ENCODE measurements at regions not wholly inside any gene's neighbourhood (a gene's known extent, or its start where the extent isn't known, plus 50 kb on each side); places are given as distances from the start of the nearest gene placed in this dataset.
"Not testable (repeated sequence)": the region's sequence is repeated elsewhere in the genome, so short reads cannot be mapped to it uniquely, and the experiment has no call there.

DNA sequence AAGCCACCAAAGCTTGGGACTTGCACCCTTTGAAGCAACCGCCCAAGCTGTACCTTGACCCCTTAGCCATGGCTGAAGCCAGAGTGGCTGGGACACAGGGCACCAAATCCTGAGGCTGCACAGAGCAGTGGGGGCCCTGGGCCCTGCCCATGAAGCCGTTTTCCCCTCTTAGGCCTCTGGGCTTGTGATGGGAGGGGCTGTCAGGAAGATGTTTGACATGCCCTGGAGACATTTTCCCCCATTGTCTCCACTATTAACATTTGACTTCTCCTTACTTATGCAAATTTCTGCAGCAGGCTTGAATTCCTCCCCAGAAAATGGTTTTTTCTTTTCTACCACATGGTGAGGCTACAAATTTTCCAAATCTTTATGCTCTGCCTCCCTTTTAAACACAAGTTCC, 522.2 kb downstream of the EDEM1 start:
- DNase-seq = no peak

DNA sequence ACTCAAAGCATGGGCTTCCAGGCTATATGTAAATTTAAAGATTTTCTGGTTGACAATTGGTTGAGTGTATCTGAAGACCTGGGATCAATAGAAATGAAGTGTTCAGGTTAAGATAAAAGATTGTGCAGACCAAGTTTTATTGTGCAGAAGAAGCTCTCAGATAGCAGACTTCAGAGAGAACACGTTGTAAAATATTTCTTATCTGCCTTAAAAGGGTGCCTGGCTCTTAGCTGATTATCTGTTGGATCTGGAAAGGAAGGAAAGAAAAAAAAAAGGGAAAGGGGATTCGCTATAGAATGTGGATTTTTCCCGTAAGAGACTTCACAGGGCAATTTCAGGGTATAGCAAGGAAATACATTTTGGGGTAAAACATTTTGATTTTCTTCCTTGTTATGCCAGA, 523.2 kb downstream of the EDEM1 start:
- DNase-seq = peak; percentile 5

DNA sequence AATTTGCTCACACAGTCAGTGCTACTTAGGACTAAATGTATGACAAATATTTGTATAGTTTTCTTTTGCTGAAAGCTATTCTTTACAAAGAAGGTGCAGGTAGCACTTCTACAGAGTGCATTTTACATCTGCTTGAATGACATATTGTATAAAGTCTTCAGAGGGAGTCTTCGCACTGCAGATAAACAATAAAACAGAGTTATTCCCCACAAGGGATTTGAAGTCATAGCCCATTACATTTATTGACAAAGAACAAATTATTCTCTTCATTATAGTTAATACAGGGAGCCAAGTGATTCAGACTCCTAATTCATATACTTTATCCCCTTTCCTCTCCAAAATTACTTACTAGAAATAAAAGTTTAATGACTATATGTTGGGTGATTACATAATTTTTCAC, 529.7 kb downstream of the EDEM1 start:
- DNase-seq = no peak

DNA sequence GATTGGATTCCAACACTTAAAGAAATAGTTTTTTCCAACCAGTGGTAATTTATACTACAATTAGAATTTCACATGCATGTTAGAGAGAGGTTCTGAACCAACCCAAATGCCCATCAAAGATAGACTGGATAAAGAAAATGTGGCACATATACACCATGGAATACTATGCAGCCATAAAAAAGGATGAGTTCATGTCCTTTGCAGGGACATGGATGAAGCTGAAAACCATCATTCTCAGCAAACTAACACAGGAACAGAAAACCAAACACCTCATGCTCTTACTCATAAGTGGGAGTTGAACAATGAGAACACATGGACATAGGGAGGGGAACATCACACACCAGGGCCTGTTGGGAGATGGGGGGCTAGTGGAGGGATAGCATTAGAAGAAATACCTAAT, 532.2 kb downstream of the EDEM1 start:
- not testable (repeated sequence) for DNase-seq

DNA sequence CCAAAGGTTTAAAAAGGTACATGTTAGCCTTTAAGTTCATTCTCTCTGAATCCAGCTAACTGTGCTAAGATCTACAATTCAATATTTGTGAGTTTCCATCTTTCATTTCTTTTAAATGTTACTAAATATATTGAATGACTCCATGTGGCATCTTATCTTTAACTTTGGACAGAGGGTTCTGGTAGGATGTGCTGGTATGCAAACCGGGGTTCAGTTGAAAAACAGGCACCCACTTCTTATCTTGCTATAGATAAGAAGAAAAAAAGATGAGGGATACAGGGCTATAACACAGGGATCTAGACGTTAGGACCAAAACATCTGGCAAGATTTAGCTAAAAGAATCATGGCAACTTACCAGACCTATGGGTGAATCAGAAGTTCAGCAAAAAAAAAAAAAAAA, 538.3 kb downstream of the EDEM1 start:
- DNase-seq = no peak

DNA sequence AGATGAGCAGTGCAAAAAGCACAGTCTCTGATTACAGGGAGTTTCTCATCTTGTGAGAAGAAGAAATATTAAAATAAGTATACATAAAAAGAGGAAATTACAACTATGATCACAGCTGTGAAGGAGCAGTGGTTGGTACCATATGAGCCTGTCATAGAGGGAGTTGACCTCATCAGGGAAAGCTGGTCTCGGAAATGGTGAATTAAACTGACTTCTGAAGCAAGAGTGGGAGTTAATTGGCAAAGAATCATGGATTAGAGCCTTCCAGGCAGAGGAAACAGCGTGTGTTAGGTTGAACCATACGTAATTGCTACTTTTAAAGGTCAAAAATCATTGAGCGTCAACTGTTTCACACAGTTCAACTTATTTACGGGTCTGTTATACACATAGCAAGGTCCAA, 539.1 kb downstream of the EDEM1 start:
- DNase-seq = no peak

DNA sequence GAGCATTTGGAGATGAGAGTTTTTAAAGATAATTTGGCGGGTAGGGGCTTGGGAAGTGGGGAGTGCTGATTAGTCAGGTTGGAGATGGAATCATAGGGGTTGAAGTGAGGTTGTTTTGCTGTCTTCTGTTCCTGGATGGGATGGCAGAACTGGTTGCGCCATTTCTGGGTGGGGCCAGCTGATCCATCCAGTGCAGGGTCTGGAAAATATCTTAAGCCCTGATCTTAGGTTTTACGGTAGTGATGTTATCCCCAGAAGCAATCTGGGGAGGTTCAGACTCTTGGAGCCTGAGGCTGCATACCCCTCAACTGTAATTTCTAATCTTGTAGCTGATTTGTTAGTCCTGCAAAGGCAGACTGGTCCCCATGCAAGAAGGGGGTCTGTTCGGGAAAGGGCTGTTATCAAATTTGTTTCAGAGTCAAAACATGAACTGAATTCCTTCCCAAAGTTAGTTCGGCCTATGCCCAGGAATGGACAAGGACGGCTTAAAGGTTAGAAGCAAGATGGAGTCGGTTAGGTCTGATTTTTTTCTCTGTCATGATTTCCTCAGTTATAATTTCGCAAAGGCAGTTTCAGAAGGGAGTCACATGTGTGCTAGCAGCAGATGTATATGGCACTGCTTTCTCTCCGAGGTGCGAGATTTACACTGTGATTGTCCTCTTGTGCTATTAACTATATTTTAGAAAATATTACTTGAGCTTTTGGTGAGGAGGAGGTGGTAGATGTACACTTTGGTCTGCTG, 540.4 kb downstream of the EDEM1 start:
- DNase-seq = no peak

DNA sequence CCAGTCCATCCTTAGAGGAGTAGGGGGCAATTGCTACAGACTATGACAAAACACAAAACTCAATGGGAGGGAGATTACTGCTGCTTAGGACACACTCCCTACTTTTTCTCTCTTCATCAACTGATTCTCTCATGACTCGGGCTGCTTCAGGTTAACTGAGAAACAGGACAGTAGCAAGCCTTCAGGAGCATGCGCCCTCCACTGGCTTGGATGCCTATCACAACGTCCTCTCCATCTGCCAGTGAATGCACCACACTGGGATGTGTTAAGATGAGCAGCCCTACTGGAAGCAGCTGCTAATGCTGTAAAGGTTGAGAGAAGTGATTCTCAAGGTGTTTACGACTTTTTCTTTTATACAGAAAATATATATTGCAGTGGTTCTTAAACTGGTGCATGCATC, 542.3 kb downstream of the EDEM1 start:
- DNase-seq = no peak

DNA sequence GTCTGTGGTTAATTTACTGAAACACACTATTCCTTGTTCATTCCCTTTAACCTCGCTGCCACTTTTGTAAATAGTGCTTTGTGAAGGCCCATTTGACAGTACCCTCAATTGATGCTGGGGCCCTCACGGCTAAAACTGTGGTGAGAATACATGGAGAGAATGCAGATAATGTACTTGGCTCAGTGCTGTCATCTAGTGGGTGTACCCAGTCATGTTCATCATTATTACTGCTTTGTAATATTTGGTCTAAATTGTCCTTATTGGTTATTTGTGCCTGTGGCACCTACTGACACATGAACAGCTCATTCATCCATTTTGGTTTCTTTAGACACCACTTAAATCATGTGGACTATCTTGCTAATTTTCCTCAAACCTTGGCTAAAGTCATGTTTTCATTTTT, 543.6 kb downstream of the EDEM1 start:
- peak; percentile 55 for DNase-seq

DNA sequence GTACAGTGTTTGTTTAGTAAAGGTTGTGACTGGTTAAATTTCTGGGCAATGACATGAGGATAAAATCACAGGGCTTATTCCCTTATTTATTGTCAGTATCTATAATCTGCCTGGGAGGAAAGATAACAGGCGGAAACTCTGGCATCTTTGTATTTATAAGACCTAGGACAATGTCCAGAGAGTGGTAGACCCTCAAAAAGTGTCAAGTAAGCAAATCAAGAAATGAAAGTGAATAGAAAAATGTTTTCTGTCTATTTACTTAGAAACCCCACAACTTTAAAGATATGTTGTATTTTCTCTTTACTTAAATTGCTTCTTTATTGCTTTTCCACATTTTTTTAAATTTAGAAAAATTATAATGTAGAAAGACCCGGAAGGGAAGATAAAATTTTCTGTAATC, 544.6 kb downstream of the EDEM1 start:
- DNase-seq = no peak

DNA sequence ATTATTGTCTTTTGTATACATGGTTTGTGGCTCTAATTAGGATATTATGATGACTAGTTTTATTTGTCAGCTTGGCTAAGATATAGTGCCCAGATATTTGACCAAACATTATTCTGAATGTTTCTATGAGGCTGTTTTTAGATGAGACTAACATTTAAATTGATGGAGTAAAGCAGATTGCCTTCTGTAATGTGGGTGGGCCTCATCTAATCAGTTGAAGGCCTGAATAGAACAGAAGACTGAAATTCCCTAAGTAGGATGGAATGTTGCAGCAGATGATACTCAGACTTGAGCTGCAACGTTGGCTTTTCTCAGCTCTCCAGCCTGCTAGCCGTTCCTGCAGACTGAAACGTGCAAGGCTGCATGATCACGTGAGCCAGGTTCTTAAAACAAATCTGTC, 546.5 kb downstream of the EDEM1 start:
- DNase-seq = no peak

DNA sequence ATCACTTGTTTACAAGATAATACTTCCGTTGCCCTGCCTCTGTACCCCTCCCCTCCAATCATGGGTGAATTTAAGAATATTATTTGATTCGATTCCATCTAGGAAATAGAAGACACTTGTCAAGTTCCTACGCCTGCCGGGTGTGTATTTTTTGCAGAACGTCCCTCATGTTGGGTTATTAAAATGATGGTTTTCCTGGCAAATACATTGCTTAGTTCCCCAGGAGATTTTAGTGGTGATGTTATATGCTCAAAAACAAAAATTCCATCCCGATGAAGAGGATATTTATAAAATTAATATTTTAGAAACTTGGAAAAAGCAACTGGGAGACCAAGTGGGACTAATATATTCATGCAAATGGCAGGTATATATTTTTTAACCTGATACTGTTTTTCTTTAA, 548.4 kb downstream of the EDEM1 start:
- DNase-seq = no peak

DNA sequence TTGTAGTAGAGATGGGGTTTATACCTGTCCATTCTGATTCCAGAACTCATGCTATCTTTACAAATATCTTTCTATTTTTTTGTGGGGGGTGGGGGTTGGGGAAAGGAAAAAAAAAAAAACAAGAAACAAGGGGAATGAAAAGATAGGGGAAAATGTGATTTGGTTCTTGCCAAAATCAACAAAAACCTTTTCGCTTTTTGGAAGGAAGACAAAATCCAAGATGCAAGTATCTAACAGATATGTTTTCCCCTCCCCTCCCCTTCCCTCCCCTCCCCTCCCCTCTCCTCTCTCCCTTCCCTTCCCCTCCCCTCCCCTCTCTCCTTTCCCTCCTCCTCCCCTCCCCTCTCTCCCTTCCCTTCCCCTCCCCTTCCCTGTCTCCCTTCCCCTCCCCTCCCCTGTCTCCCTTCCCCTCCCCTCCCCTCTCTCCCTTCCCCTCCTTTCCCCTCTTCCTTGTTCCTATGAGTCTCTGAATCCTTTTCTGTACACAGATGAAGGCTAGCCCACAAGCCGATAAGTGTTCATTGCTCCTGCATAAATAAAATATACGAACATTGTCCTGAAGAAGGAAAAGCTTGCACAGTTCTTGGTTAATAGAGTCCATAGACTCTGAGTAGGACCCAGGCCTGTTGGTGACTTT, 551.9 kb downstream of the EDEM1 start:
- no peak for DNase-seq

DNA sequence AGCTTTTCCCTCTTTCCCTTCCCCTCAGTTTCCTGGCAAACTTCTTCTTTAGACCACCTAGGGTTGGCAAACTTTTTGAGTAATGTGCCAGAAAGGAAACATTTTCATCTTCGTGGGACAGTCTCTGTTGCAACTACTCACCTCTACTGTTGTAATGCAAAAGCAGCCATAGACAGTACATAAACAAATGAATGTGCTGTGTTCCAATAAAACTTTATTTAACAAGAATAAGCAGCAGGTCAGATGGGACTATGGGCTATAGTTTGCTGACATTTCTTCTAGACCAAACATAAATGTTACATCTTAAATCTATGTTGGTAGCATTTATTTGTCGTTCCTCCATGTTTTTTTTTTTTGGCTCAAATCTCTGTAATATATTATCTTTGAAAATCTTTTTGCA, 552.4 kb downstream of the EDEM1 start:
- no peak for DNase-seq

DNA sequence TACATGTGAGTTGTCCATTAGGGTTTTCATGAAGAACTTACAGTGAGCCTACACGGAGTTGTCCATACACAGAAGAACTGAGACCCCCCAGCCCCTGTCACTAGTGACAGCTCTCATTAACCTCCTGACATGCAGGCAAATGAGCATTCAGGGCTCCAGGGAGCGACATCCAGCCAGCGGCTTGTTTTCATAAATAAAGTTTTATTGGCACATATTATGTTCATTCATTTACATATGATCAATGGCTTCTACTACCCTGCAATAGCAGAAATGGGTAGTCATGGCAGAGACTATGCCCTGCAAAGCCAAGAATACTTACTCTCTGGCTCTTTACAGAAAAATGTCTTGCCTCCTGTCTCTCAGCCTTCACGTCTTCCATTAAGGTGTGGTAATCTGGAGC, 553.5 kb downstream of the EDEM1 start:
- no peak for DNase-seq

DNA sequence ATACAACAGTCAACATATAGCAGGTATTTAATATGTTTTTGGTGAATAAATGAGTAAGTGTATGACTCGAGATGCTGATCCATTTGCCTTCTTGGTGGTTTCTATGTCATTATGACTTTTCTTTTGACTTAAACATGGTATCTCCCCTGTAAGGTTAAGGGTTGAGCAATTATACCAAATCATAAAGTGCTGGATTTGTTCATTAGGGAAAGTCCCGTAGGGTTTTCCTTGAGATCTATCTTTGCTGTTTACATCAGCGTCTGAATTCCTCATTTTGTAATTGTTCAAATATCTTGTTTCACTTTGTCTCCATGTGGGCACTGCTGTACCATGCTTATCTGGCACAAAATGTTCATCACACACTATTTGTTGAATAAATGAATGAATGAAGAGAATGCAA, 562.6 kb downstream of the EDEM1 start:
- DNase-seq = no peak

DNA sequence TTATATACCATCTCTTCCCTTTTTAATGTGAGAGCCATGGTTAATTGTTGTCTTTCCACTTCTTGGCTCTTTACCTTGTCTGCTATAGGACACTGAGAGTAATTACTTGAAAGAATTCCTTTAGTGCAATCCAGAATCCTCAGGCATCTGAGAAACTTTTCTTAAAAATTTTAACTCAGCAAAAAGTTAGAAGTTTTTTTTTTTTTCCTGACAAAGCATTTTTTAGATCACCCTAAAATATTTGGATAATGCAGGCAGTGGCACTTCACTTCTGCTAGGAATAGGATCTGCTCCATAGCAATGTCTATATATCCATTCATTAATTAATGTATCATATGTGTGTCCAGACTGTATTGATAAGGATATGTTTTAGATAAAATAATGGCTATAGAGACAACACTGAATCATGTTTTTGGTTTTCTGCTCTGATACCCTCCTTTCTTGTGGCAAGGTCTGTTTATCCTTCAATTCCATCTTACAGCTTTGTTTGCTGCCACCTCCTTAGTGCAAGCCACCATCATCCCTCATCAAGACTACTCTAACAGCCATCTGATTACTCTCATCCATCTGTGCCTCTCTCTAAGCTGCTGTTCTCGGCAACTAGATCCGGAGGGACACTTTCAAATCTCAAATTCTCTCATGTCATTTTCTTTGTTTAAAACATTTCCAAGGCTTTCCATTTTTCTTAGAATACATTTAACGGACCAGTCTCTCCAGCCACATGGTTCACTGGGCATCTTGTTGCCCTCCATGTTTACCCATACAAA, 563.5 kb downstream of the EDEM1 start:
- DNase-seq = no peak

DNA sequence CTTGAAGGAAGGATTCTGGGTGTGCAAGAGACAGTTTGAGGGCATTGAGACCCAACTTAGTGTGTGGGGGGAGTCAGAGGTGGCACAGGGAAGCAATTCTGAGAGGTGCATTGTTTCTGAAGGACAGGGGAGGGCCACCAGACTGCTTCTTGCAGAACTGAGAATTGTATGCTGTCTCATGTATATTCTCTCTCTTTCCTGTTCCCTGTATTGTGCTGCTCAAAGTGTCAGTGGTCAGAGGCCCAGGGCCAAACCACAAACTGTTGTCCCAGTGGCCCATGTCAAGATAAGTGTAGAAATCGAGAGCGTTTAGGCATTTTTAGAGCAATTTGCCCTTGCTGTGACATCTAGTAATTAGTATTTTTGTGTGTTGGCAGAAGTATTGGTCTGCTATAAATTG, 567.1 kb downstream of the EDEM1 start:
- peak; percentile 96 for DNase-seq

DNA sequence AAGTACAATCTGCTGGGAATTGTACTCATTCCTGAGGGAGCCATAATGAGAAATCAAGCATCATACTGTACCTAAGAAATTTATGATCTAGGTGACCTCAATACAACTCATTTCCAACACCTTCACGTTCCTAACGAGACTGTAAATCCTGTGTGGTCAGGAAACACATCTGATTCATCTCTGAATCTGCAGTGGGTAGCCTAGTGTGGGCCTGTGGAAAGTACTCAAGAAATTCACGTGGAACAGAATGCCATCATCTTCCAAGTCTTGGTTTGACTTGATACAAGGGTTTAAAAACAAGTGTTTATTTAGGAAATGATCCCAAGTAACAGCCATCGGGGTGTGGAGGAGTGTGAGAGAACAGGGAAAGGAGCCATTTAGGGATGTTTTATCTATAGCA, 568.9 kb downstream of the EDEM1 start:
- DNase-seq = no peak

DNA sequence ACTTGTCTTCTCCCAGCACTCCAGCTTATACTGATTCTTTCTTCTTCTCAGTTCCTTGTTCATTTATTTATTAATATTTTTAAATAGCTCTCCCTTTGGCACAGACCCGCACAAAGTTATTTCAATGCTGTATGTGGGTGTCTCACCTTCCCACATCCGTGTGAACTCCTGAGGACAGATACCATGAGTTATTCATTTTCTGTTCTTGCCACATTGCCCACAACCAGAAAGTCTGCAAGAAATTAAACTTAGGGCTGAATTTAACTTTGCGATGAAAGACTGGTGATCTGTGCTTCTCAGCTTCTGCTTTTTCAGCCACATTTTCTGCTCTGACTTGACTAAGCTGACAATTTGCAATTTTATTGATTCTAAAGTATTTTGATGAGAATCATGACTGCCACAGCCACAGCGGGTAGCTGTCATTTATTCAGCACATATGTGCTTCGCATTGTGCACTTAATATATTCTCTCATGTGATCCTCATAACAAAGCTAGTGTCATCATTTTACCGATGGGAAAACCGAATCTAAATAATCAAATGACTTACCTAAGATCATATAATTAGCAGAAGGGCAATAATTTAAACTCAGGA, 569.8 kb downstream of the EDEM1 start:
- DNase-seq = peak; percentile 65

DNA sequence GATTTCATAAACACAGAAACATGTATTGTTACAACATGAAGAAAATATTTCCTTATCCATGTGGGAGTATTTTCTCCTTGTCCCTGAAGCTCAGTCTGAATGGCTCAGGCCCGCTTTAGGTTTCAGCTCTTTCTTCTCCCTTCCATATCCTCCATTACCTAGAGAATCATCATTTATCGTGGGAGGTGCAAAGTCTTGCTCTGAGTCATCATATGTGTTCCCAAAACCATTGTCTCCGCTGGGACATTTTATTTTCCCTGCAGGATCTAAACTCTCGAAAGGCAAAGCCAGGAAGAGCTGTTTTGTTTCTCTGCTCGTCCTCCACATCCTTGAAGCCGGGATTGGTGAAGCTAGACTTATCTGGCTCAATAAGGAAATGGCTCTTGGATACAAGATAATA, 571.2 kb downstream of the EDEM1 start:
- DNase-seq = no peak

DNA sequence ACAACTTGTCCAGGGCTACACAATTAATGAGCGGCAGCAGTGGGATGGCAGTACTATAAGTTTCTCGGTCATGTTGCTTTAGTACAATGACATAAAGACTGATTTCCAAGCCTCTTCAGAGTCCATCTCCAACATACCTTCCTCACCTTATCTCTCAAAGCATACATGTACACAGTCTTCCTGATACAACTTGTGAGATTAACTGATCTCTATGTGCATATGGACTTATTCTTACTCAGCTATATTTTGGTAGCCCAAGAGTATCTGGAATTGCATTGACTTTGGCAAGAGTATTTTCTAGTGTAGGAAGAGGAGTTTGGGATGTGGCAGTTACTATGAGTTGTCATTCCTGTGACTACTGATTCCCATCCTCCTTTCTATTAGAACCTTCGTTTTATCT, 575.0 kb downstream of the EDEM1 start:
- DNase-seq = no peak

DNA sequence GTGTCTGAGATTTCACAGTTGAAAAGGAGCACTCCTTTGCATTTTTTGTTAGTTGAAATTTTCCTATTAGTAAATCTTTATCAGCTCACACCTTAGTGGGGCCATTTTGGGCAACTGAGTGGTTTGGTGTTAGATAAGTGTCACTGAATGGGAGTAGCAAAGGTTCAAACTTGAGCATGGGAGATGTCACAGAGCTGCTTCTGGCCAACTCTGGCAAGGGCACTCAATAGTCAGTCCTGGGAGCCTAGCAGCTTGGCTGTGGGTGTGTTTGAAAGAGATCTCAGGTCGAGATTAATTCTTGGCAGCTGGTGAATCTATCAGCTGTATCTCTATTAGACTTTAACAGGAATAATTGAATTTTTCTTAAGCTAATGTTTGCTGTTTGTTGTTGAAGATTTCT, 579.3 kb downstream of the EDEM1 start:
- peak; percentile 36 for DNase-seq

DNA sequence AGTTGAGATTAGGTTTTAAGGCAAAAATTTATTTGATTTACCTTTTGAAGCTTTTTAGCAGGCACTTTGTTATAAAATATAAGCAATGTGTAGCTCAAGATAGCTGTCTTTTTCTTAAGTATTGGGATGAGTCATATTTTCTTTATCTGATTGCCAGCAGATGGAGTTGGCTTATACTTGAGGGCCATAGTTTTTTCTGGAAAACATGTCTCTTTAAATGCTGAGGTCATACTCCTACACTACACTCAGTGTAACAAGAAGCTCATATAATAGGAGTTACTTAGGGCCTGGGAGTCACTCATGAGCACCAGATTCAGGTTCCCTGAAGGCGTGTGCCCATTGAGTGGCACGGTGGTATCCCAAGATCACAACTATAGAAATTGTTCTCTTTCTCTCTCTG, 579.8 kb downstream of the EDEM1 start:
- peak; percentile 83 for DNase-seq
